ENCODE measurements at regions not wholly inside any gene's neighbourhood (a gene's known extent, or its start where the extent isn't known, plus 50 kb on each side); places are given as distances from the start of the nearest gene placed in this dataset.

DNA sequence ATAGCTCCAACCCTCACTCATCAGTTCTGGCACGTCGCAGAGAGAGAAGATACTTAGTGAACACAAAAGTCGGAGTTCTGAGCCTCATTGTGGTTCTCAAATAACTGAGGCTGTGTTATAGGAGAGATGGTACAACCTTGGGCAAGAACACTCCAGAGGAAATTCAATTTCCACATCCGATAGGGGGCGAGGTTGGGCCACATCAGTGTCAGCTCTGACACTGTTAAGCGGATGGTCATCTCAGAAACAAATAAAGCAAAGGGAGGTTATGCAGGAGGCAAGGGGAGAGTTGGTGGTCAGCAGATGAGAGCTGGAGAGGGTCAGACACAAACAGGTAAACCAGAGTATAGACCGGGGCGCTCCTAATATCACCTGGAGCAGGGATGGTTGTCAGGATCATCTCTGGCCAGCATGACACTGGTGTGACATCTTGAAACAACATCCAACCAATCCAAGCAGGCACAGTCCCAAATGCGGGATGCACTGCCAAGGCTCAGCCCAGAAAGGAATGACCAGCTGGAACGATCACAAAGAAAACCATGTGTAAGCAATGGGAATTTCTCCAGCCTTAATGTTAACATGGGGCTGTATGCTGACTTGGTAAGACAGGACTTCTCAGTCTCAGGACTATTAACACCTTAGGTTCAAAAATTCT lies 331.8 kb downstream of the HACE1 start:
- no peaks in the 10 kb centered on the region for H3K4me1 ChIP-seq (ENCODE audit: control insufficient read depth in 4 of 4, insufficient read depth in 4 of 4, low read length in 3 of 4)
- 49% methylated on average over 10 of the region's 10 CpGs for WGBS
- DNase-seq (ENCODE audit: low spot score) = no peak
- no peak overlapping the region for H3K27ac ChIP-seq (ENCODE audit: low read depth in 1 of 2, low read length in 2 of 2)
- H3K9ac ChIP-seq (ENCODE audit: low read depth in 1 of 2, low read length in 2 of 2) = no peak overlapping the region
- no peaks in the 10 kb centered on the region for H3K36me3 ChIP-seq (ENCODE audit: control insufficient read depth in 4 of 4, insufficient read depth in 3 of 4, low read depth in 1 of 4, low read length in 3 of 4)
- peaks cover 0 to 3% (median 2%) of the 10 kb centered on the region in 4 donors for H3K27me3 ChIP-seq (ENCODE audit: control insufficient read depth in 4 of 4, insufficient read depth in 4 of 4, low read length in 3 of 4)
- TF ChIP-seq, protein P1, sequence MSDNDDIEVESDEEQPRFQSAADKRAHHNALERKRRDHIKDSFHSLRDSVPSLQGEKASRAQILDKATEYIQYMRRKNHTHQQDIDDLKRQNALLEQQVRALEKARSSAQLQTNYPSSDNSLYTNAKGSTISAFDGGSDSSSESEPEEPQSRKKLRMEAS (IDR thresholded peaks at IDR 0.05) = no peak
- TF ChIP-seq, protein P2, sequence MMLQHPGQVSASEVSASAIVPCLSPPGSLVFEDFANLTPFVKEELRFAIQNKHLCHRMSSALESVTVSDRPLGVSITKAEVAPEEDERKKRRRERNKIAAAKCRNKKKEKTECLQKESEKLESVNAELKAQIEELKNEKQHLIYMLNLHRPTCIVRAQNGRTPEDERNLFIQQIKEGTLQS (IDR thresholded peaks at IDR 0.05) = no peak
- peak; percentile 41 to 54 for TF ChIP-seq RAD21 (IDR thresholded peaks at IDR 0.05)
- H3K9me3 ChIP-seq (ENCODE audit: control insufficient read depth in 4 of 4, low read length in 3 of 4) = no peaks in the 10 kb centered on the region
- H3K4me3 ChIP-seq (ENCODE audit: low read depth in 1 of 3, low read length in 3 of 3) = no peak overlapping the region

DNA sequence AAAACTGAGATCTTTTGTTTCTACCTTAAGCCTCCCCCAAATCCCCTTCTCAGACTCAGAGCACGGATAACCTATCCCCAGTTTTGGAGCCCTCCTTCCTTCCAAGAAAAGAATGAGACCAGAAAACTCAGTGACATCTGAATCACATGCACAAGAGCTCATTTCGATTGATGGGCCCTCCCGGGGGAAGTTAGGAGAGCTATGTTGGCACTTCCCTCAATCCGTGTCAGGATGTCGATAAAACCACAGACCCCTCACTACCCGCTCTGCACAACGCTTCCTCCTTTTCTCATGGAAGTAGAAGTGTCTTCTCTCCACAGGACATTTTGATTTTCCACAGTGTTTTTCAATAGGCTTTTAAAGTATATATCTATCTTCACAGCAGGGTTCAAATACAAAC lies 332.4 kb downstream of the HACE1 start:
- Histone ChIP-seq H3K4me1 (ENCODE audit: control insufficient read depth in 4 of 4, insufficient read depth in 4 of 4, low read length in 3 of 4) (no peaks in the 10 kb centered on the region), H3K9me3 (ENCODE audit: control insufficient read depth in 4 of 4, low read length in 3 of 4) (no peaks in the 10 kb centered on the region), H3K27me3 (ENCODE audit: control insufficient read depth in 4 of 4, insufficient read depth in 4 of 4, low read length in 3 of 4) (peaks cover 0 to 3% (median 2%) of the 10 kb centered on the region in 4 donors), H3K36me3 (ENCODE audit: control insufficient read depth in 4 of 4, insufficient read depth in 3 of 4, low read depth in 1 of 4, low read length in 3 of 4) (no peaks in the 10 kb centered on the region), H3K4me3 (ENCODE audit: low read depth in 1 of 3, low read length in 3 of 3) (no peak overlapping the region), H3K9ac (ENCODE audit: low read depth in 1 of 2, low read length in 2 of 2) (no peak overlapping the region), H3K27ac (ENCODE audit: low read depth in 1 of 2, low read length in 2 of 2) (no peak overlapping the region)
- WGBS = 58% methylated on average over 7 of the region's 7 CpGs
- TF ChIP-seq, protein P3, sequence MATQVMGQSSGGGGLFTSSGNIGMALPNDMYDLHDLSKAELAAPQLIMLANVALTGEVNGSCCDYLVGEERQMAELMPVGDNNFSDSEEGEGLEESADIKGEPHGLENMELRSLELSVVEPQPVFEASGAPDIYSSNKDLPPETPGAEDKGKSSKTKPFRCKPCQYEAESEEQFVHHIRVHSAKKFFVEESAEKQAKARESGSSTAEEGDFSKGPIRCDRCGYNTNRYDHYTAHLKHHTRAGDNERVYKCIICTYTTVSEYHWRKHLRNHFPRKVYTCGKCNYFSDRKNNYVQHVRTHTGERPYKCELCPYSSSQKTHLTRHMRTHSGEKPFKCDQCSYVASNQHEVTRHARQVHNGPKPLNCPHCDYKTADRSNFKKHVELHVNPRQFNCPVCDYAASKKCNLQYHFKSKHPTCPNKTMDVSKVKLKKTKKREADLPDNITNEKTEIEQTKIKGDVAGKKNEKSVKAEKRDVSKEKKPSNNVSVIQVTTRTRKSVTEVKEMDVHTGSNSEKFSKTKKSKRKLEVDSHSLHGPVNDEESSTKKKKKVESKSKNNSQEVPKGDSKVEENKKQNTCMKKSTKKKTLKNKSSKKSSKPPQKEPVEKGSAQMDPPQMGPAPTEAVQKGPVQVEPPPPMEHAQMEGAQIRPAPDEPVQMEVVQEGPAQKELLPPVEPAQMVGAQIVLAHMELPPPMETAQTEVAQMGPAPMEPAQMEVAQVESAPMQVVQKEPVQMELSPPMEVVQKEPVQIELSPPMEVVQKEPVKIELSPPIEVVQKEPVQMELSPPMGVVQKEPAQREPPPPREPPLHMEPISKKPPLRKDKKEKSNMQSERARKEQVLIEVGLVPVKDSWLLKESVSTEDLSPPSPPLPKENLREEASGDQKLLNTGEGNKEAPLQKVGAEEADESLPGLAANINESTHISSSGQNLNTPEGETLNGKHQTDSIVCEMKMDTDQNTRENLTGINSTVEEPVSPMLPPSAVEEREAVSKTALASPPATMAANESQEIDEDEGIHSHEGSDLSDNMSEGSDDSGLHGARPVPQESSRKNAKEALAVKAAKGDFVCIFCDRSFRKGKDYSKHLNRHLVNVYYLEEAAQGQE (IDR thresholded peaks at IDR 0.05) = no peak
- TF ChIP-seq HNF4G (IDR thresholded peaks at IDR 0.05) = no peak
- TF ChIP-seq GABPA (IDR thresholded peaks at IDR 0.05 in 1 of 2, conservative IDR thresholded peaks at IDR 0.05 in 1 of 2) = no peak
- TF ChIP-seq, protein P2 (IDR thresholded peaks at IDR 0.05) = no peak
- TF ChIP-seq RXRA (IDR thresholded peaks at IDR 0.05) = no peak
- TF ChIP-seq NR2F2 (IDR thresholded peaks at IDR 0.05) = no peak
- no peak for TF ChIP-seq EGR1 (IDR thresholded peaks at IDR 0.05; ENCODE audit: low read depth in 2 of 2)
- no peak for TF ChIP-seq SP1 (IDR thresholded peaks at IDR 0.05)
- TF ChIP-seq, protein P1 (IDR thresholded peaks at IDR 0.05) = no peak
- no peak for TF ChIP-seq HNF4A (conservative IDR thresholded peaks at IDR 0.05)
- TF ChIP-seq JUND (IDR thresholded peaks at IDR 0.05) = no peak
- TF ChIP-seq RAD21 (IDR thresholded peaks at IDR 0.05) = no peak
- DNase-seq (ENCODE audit: low spot score) = no peak

DNA sequence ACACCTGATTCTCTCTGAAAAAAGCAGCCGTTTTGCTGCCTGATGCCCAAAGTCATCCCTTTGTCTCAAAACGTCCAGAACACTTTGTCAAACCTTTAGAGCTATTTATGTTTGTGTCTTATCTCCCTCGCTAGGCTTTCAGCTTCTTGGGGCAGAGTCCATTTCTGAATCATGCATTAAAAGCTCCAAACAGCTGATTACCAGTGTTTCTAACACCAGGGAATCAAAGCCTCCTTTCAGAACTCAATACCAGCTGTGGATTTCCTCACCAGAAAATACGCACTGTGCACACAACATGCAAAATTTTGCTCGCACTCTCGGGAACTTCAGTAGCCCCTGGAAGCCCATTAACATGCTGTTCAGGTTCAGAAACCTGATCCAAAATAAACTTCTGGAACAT lies 333.3 kb downstream of the HACE1 start:
- Histone ChIP-seq H3K4me3 (ENCODE audit: low read depth in 1 of 3, low read length in 3 of 3) (no peak overlapping the region), H3K27ac (ENCODE audit: low read depth in 1 of 2, low read length in 2 of 2) (no peak overlapping the region), H3K9me3 (ENCODE audit: control insufficient read depth in 4 of 4, low read length in 3 of 4) (no peaks in the 10 kb centered on the region), H3K9ac (ENCODE audit: low read depth in 1 of 2, low read length in 2 of 2) (no peak overlapping the region), H3K36me3 (ENCODE audit: control insufficient read depth in 4 of 4, insufficient read depth in 3 of 4, low read depth in 1 of 4, low read length in 3 of 4) (no peaks in the 10 kb centered on the region), H3K27me3 (ENCODE audit: control insufficient read depth in 4 of 4, insufficient read depth in 4 of 4, low read length in 3 of 4) (peaks cover 0 to 3% (median 2%) of the 10 kb centered on the region in 4 donors), H3K4me1 (ENCODE audit: control insufficient read depth in 4 of 4, insufficient read depth in 4 of 4, low read length in 3 of 4) (no peaks in the 10 kb centered on the region)
- WGBS = 27% methylated on average over 6 of the region's 6 CpGs
- DNase-seq (ENCODE audit: low spot score) = no peak
- TF ChIP-seq, protein P4, sequence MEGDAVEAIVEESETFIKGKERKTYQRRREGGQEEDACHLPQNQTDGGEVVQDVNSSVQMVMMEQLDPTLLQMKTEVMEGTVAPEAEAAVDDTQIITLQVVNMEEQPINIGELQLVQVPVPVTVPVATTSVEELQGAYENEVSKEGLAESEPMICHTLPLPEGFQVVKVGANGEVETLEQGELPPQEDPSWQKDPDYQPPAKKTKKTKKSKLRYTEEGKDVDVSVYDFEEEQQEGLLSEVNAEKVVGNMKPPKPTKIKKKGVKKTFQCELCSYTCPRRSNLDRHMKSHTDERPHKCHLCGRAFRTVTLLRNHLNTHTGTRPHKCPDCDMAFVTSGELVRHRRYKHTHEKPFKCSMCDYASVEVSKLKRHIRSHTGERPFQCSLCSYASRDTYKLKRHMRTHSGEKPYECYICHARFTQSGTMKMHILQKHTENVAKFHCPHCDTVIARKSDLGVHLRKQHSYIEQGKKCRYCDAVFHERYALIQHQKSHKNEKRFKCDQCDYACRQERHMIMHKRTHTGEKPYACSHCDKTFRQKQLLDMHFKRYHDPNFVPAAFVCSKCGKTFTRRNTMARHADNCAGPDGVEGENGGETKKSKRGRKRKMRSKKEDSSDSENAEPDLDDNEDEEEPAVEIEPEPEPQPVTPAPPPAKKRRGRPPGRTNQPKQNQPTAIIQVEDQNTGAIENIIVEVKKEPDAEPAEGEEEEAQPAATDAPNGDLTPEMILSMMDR (IDR thresholded peaks at IDR 0.05; ENCODE audit: low read depth, low read length, missing input control) = no peak
- TF ChIP-seq SP1 (IDR thresholded peaks at IDR 0.05) (no peak), NR2F2 (IDR thresholded peaks at IDR 0.05) (no peak), GABPA (IDR thresholded peaks at IDR 0.05 in 1 of 2, conservative IDR thresholded peaks at IDR 0.05 in 1 of 2) (no peak), YY1 (IDR thresholded peaks at IDR 0.05) (no peak), EGR1 (IDR thresholded peaks at IDR 0.05; ENCODE audit: low read depth in 2 of 2) (no peak), FOXA1 (IDR thresholded peaks at IDR 0.05) (no peak), RAD21 (IDR thresholded peaks at IDR 0.05) (no peak), TAF1 (conservative IDR thresholded peaks at IDR 0.05) (no peak)
- TF ChIP-seq, protein P1 (IDR thresholded peaks at IDR 0.05) = no peak
- TF ChIP-seq, protein P5, sequence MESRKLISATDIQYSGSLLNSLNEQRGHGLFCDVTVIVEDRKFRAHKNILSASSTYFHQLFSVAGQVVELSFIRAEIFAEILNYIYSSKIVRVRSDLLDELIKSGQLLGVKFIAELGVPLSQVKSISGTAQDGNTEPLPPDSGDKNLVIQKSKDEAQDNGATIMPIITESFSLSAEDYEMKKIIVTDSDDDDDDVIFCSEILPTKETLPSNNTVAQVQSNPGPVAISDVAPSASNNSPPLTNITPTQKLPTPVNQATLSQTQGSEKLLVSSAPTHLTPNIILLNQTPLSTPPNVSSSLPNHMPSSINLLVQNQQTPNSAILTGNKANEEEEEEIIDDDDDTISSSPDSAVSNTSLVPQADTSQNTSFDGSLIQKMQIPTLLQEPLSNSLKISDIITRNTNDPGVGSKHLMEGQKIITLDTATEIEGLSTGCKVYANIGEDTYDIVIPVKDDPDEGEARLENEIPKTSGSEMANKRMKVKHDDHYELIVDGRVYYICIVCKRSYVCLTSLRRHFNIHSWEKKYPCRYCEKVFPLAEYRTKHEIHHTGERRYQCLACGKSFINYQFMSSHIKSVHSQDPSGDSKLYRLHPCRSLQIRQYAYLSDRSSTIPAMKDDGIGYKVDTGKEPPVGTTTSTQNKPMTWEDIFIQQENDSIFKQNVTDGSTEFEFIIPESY (IDR thresholded peaks at IDR 0.05) = no peak

Measured in liver (tissue), 8 donors.